ENCODE measurements at regions not wholly inside any gene's neighbourhood (a gene's known extent, or its start where the extent isn't known, plus 50 kb on each side); places are given as distances from the start of the nearest gene placed in this dataset.
A peak's percentile ranks its signal among the peaks of the same experiment; 100 is the strongest.
"Not testable (repeated sequence)": the region's sequence is repeated elsewhere in the genome, so short reads cannot be mapped to it uniquely, and the experiment has no call there.

DNA sequence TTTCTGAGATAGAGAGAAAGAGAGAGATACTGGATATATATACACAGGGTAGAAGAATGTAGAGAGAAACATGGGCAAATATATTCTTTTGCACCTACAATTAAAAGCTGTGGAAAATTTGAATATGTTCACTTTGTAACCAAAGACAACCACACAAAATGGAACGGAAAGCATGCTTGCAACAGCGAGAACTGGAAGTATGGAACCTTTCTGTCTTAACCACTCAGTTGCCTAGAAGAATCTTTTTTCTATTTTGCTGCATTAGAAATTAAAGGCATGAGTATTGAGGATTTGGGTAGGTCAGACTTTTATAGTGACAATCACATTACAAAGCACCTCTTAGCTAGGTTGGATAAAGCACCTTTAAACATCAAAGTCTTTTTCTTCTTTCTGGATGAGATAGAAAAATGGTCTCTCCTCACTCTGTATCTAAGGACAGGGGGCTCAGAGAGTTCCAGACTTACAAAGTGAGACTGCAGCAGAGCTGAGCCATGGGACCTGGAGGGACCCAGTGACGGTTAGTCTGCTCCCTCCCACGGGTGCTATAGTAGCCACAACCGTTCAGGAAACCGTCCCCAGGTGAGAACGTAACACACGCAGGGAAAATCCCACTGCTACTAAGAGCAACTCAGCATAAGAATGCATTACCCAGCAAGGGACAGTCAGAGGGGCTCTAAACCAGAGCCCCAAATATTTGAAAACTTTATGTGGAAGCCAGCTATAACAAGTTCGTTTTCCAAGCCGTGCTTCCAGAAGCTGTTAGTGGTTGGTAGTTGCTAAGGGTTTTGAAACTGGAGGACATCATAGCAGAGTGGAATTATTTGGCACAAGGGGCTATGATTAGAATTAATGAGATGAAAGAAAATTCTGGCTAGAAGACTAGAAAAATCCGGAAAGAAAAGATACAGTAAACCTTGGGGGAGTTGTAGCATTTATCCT lies 97.1 kb downstream of the DAD1 start:
- H3K27ac ChIP-seq: peak overlapping the region; percentile 78
- H3K9me3 ChIP-seq: no peaks in the 10 kb centered on the region
- H3K4me1 ChIP-seq: peaks cover 76% of the 10 kb centered on the region
- H3K4me3 ChIP-seq: peak overlapping the region; percentile 19
- H3K27me3 ChIP-seq: no peaks in the 10 kb centered on the region
- DNase-seq (ENCODE audit: low spot score in 2 of 2): no peak
- H3K36me3 ChIP-seq: no peaks in the 10 kb centered on the region
- 41% methylated on average over 11 of the region's 11 CpGs for WGBS
- TF ChIP-seq EP300 (IDR thresholded peaks at IDR 0.05) (no peak), POLR2AphosphoS5 (IDR thresholded peaks at IDR 0.05) (no peak), CTCF (IDR thresholded peaks at IDR 0.05) (no peak), POLR2A (IDR thresholded peaks at IDR 0.05) (no peak)

DNA sequence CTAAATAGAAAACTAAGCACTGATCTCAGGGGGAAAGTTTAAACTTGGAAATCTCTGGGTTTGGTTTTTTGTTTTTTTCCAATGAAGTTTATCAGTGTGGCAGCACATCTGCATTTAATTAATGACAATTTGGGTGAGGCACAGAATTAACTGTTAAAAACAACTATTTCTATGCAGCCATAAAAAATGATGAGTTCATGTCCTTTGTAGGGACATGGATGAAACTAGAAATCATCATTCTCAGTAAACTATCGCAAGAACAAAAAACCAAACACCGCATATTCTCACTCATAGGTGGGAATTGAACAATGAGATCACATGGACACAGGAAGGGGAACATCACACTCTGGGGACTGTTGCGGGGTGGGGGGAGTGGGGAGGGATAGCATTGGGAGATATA lies 98.0 kb downstream of the DAD1 start:
- peak overlapping the region; percentile 73 for H3K27ac ChIP-seq
- not testable (repeated sequence) for H3K36me3 ChIP-seq; DNase-seq (ENCODE audit: low spot score in 2 of 2); H3K27me3 ChIP-seq; H3K4me3 ChIP-seq; H3K9me3 ChIP-seq
- WGBS: 68% methylated on average over 3 of the region's 3 CpGs
- peaks cover 81% of the 10 kb centered on the region for H3K4me1 ChIP-seq

- Histone ChIP-seq H3K27me3 (no peaks in the 10 kb centered on the region), H3K27ac (peak overlapping the region; percentile 73), H3K4me3 (no peak overlapping the region), H3K36me3 (no peaks in the 10 kb centered on the region), H3K9me3 (no peaks in the 10 kb centered on the region), H3K4me1 (peaks cover 80% of the 10 kb centered on the region)
- DNase-seq (ENCODE audit: low spot score in 2 of 2): no peak
- 65% methylated on average over 9 of the region's 9 CpGs for WGBS
- TF ChIP-seq CTCF (IDR thresholded peaks at IDR 0.05): no peak
- TF ChIP-seq POLR2A (IDR thresholded peaks at IDR 0.05): no peak
- TF ChIP-seq EP300 (IDR thresholded peaks at IDR 0.05): no peak
- no peak for TF ChIP-seq POLR2AphosphoS5 (IDR thresholded peaks at IDR 0.05)
Observed at GRCh38 chr14:22489957-22490950, 98.8 kb downstream of the DAD1 start.

DNA sequence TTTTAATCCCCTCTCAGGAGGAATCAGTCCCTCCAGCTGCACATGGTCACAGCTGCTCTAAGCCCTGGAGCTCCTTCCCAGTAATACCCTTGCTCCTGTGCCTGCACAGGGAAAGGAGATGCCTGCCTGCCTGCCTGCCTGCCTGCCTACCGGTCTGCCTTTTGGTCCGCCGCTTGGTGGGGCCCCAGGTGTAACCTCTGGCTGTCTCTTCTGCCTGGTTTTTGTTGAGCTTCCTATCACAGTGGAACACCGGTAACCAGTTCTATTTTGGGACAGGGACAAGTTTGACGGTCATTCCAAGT lies 99.8 kb downstream of the DAD1 start:
- Histone ChIP-seq H3K27ac (peak overlapping the region; percentile 73), H3K4me1 (peaks cover 81% of the 10 kb centered on the region), H3K9me3 (no peaks in the 10 kb centered on the region), H3K4me3 (no peak overlapping the region), H3K36me3 (no peaks in the 10 kb centered on the region), H3K27me3 (no peaks in the 10 kb centered on the region)
- 41% methylated on average over 5 of the region's 5 CpGs for WGBS
- TF ChIP-seq CTCF (IDR thresholded peaks at IDR 0.05): no peak
- TF ChIP-seq EP300 (IDR thresholded peaks at IDR 0.05): no peak
- TF ChIP-seq POLR2AphosphoS5 (IDR thresholded peaks at IDR 0.05): no peak
- TF ChIP-seq POLR2A (IDR thresholded peaks at IDR 0.05): no peak
- no peak for DNase-seq (ENCODE audit: low spot score in 2 of 2)

DNA sequence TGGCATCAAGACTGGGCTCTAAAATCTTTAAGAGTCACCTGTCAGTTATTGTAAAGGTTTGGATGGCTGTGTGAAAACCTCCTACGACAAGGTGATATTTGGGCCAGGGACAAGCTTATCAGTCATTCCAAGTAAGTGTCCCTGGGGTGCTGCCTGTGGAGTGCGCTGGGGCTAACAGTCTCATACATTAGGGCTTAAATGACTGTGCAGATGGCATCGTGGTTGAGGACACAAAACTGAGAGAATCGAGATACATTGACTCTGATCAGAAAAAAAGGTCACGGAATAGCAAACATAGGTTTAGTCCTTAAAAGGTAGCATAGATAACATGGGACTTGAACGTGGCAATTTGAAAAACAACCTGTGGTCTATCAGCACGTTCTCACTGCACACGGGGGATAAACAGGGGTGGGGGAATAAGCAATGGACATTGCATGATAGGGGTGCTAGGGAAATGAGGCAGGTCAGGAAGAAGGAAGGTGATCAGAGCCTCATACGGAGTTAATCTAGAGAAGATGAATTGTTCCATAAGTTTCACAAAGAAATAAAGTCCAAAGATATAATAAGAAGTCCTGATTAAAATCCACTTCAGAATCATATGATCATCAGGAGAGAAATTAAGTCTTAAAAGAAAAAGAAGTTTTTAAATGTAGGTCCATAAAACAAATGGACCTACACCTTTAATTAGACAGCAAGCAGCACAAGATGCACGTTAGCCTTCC lies 100.3 kb downstream of the DAD1 start:
- peaks cover 82% of the 10 kb centered on the region for H3K4me1 ChIP-seq

More for the DNA sequence above, 100.3 kb downstream of the DAD1 start:
- WGBS: 93% methylated on average over 10 of the region's 10 CpGs
- Histone ChIP-seq H3K36me3 (no peaks in the 10 kb centered on the region), H3K9me3 (no peaks in the 10 kb centered on the region), H3K4me3 (no peak overlapping the region), H3K27me3 (no peaks in the 10 kb centered on the region), H3K27ac (peak overlapping the region; percentile 73)
- TF ChIP-seq POLR2A (IDR thresholded peaks at IDR 0.05): no peak
- no peak for TF ChIP-seq EP300 (IDR thresholded peaks at IDR 0.05)
- TF ChIP-seq POLR2AphosphoS5 (IDR thresholded peaks at IDR 0.05): no peak
- no peak for TF ChIP-seq CTCF (IDR thresholded peaks at IDR 0.05)
- DNase-seq (ENCODE audit: low spot score in 2 of 2): no peak
